Smooth muscle cell (in vitro differentiated cells): ENCODE measurements at regions not wholly inside any gene's neighbourhood (a gene's known extent, or its start where the extent isn't known, plus 50 kb on each side); places are given as distances from the start of the nearest gene placed in this dataset.

Source experiments
- DNase-seq: peaks from one replicate; lab custom pipeline; 2025; ENCODE audit not compliant: unreplicated experiment; lab: John Stamatoyannopoulos, UW
- H2AFZ ChIP-seq: fragments of 200-600 bp; sonication (generic); 2 replicates; pipeline ENCODE4 v1.6.0; 2016; ENCODE audit warnings: antibody characterized with exemption, low read depth, mild to moderate bottlenecking
- H3F3A ChIP-seq: fragments of 200-600 bp; sonication (generic); 2 replicates; pipeline ENCODE4 v1.6.0; 2017; ENCODE audit warnings: antibody characterized with exemption, low read depth
- H3K27ac ChIP-seq: fragments of 200-600 bp; sonication (generic); 2 replicates; pipeline ENCODE4 v1.5.1; 2016; ENCODE audit warnings: low read depth, mild to moderate bottlenecking
- H3K27me3 ChIP-seq: fragments of 200-600 bp; sonication (generic); 2 replicates; pipeline ENCODE4 v1.6.1; 2016; ENCODE audit warnings: low read depth, mild to moderate bottlenecking
- H3K36me3 ChIP-seq: fragments of 200-600 bp; sonication (generic); 2 replicates; pipeline ENCODE4 v1.5.1; 2016; ENCODE audit warnings: low read depth
- H3K4me1 ChIP-seq: fragments of 200-600 bp; sonication (generic); 2 replicates; pipeline ENCODE4 v1.5.1; 2016; ENCODE audit warnings: low read depth
- H3K4me2 ChIP-seq: fragments of 200-600 bp; sonication (generic); 2 replicates; pipeline ENCODE4 v1.6.0; 2016; ENCODE audit warnings: mild to moderate bottlenecking
- H3K4me3 ChIP-seq: fragments of 200-600 bp; sonication (generic); 2 replicates; pipeline ENCODE4 v1.5.1; 2016; ENCODE audit warnings: mild to moderate bottlenecking
- H3K79me2 ChIP-seq: fragments of 200-600 bp; sonication (generic); 2 replicates; pipeline ENCODE4 v1.6.0; 2016; ENCODE audit warnings: low read depth, mild to moderate bottlenecking
- H3K9ac ChIP-seq: fragments of 200-600 bp; sonication (generic); 2 replicates; pipeline ENCODE4 v1.6.0; 2016; ENCODE audit warnings: low read depth
- H3K9me3 ChIP-seq: fragments of 200-600 bp; sonication (generic); replicated peaks from 2 replicates; pipeline ENCODE4 v1.5.1; 2016; ENCODE audit warnings: low read depth
- H4K20me1 ChIP-seq: fragments of 200-600 bp; sonication (generic); 2 replicates; pipeline ENCODE4 v1.6.0; 2016; ENCODE audit warnings: low read depth
- CTCF ChIP-seq: fragments of 200-600 bp; sonication (generic); IDR thresholded peaks from 2 replicates; pipeline ENCODE4 v1.5.1; 2017; ENCODE audit warnings: borderline replicate concordance, mild to moderate bottlenecking, antibody characterized with exemption; ENCODE audit not compliant: insufficient read depth, poor library complexity, severe bottlenecking
- WGBS: methylation state at CpG from one replicate; pipeline ENCODE4 v1.1.7; 2016; ENCODE audit warnings: low lambda C conversion rate; 5-methylcytosine and 5-hydroxymethylcytosine counted together

- no peak overlapping the region for H3K4me3 ChIP-seq
- H3K27me3 ChIP-seq: no peaks in the 10 kb centered on the region
- no peak overlapping the region for H3K9ac ChIP-seq
- H3F3A ChIP-seq: no peaks in the 10 kb centered on the region
- WGBS: 100% methylated on average over 1 of the region's 1 CpG
- H4K20me1 ChIP-seq: no peaks in the 10 kb centered on the region
- no peak for DNase-seq
- H3K36me3 ChIP-seq: no peaks in the 10 kb centered on the region
- H2AFZ ChIP-seq: no peak overlapping the region
- H3K4me2 ChIP-seq: no peak overlapping the region
- no peaks in the 10 kb centered on the region for H3K9me3 ChIP-seq
- H3K79me2 ChIP-seq: no peaks in the 10 kb centered on the region
- H3K4me1 ChIP-seq: peaks cover 5% of the 10 kb centered on the region
- no peak overlapping the region for H3K27ac ChIP-seq
- no peak for TF ChIP-seq CTCF
Observed at GRCh38 chr11:93253111-93253510, 55.3 kb upstream of the SLC36A4 start.

- Histone ChIP-seq H4K20me1 (no peaks in the 10 kb centered on the region), H3K4me1 (no peaks in the 10 kb centered on the region), H3K27me3 (no peaks in the 10 kb centered on the region), H3K4me3 (no peak overlapping the region), H3F3A (no peaks in the 10 kb centered on the region), H3K79me2 (no peaks in the 10 kb centered on the region), H3K9me3 (no peaks in the 10 kb centered on the region), H3K27ac (no peak overlapping the region), H3K9ac (no peak overlapping the region), H3K4me2 (no peak overlapping the region), H2AFZ (no peak overlapping the region), H3K36me3 (no peaks in the 10 kb centered on the region)
- no peak for DNase-seq
- no peak for TF ChIP-seq CTCF
Observed at GRCh38 chr11:93256623-93257022, 58.8 kb upstream of the SLC36A4 start.

GRCh38 chr11:93267383-93267782, 63.2 kb upstream of the DEUP1 start:
- TF ChIP-seq CTCF: no peak
- no peaks in the 10 kb centered on the region for H3K36me3 ChIP-seq
- no peaks in the 10 kb centered on the region for H3K79me2 ChIP-seq
- no peaks in the 10 kb centered on the region for H3F3A ChIP-seq
- H3K27me3 ChIP-seq: no peaks in the 10 kb centered on the region
- no peak overlapping the region for H2AFZ ChIP-seq
- H3K9me3 ChIP-seq: no peaks in the 10 kb centered on the region
- no peak overlapping the region for H3K27ac ChIP-seq
- H4K20me1 ChIP-seq: no peaks in the 10 kb centered on the region
- WGBS: 73% methylated on average over 5 of the region's 5 CpGs
- H3K4me3 ChIP-seq: no peak overlapping the region
- H3K9ac ChIP-seq: no peak overlapping the region
- no peak for DNase-seq
- H3K4me1 ChIP-seq: no peaks in the 10 kb centered on the region
- H3K4me2 ChIP-seq: no peak overlapping the region

GRCh38 chr11:93268287-93269040, 62.1 kb upstream of the DEUP1 start:
- Histone ChIP-seq H3K4me2 (no peak overlapping the region), H3K9me3 (no peaks in the 10 kb centered on the region), H2AFZ (no peak overlapping the region), H4K20me1 (no peaks in the 10 kb centered on the region), H3K9ac (no peak overlapping the region), H3K36me3 (no peaks in the 10 kb centered on the region), H3K27ac (no peak overlapping the region), H3F3A (no peaks in the 10 kb centered on the region), H3K4me3 (no peak overlapping the region), H3K79me2 (no peaks in the 10 kb centered on the region), H3K27me3 (no peaks in the 10 kb centered on the region), H3K4me1 (no peaks in the 10 kb centered on the region)
- no peak for TF ChIP-seq CTCF
- no peak for DNase-seq
- WGBS: 74% methylated on average over 6 of the region's 6 CpGs
